ENCODE measurements at regions not wholly inside any gene's neighbourhood (a gene's known extent, or its start where the extent isn't known, plus 50 kb on each side); places are given as distances from the start of the nearest gene placed in this dataset.
"Not testable (repeated sequence)": the region's sequence is repeated elsewhere in the genome, so short reads cannot be mapped to it uniquely, and the experiment has no call there.

DNA sequence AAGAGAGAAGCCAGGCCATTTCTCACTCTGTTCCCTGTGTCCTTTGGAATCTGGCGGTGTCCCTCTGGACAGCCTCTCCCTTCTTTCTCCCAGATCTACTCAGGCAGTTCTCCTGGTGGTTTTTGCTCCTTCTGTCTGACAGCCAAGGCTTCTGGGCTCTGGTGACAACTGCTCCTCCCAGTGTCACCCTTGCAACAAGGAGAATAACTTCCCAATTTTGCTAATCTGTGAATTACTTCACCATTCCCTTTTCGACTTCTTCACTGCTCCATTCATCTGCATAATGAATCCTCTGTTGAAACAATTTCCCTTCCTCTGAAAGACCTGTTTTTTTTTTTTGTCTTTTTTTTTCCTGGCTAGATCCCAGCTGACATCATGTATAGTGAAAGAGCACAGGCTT lies 56.3 kb upstream of the PDE3B start:
- WGBS, 2 experiments: 66 to 75% methylated on average over 2 of the region's 2 CpGs
- no peaks in the 10 kb centered on the region for H3K9me3 ChIP-seq (ENCODE audit: control insufficient read depth, low read length)
- no peaks in the 10 kb centered on the region for H3K36me3 ChIP-seq (ENCODE audit: control insufficient read depth, insufficient read depth, low read length)

GRCh38 chr11:14588681-14589080 lies 54.9 kb upstream of the PDE3B start:
- H3K36me3 ChIP-seq (ENCODE audit: control insufficient read depth, insufficient read depth, low read length): no peaks in the 10 kb centered on the region
- H3K4me1 ChIP-seq (ENCODE audit: control insufficient read depth, insufficient read depth, low read length): no peaks in the 10 kb centered on the region
- 90 to 92% methylated on average over 1 of the region's 2 CpGs for WGBS, 2 experiments
- H3K9me3 ChIP-seq (ENCODE audit: control insufficient read depth, low read length): no peaks in the 10 kb centered on the region
- no peaks in the 10 kb centered on the region for H3K27me3 ChIP-seq (ENCODE audit: control insufficient read depth, insufficient read depth, low read length, poor library complexity, severe bottlenecking)
- H3K4me3 ChIP-seq (ENCODE audit: insufficient read depth, low read depth, low read length): no peak overlapping the region
- H3K27ac ChIP-seq (ENCODE audit: insufficient read depth, low read depth, low read length, poor library complexity, severe bottlenecking): no peak overlapping the region

More for the DNA sequence above, 56.3 kb upstream of the PDE3B start:
- Histone ChIP-seq H3K4me3 (ENCODE audit: insufficient read depth, low read depth, low read length) (no peak overlapping the region), H3K4me1 (ENCODE audit: control insufficient read depth, insufficient read depth, low read length) (no peaks in the 10 kb centered on the region), H3K27me3 (ENCODE audit: control insufficient read depth, insufficient read depth, low read length, poor library complexity, severe bottlenecking) (no peaks in the 10 kb centered on the region), H3K27ac (ENCODE audit: insufficient read depth, low read depth, low read length, poor library complexity, severe bottlenecking) (peak overlapping the region; percentile 16)

DNA sequence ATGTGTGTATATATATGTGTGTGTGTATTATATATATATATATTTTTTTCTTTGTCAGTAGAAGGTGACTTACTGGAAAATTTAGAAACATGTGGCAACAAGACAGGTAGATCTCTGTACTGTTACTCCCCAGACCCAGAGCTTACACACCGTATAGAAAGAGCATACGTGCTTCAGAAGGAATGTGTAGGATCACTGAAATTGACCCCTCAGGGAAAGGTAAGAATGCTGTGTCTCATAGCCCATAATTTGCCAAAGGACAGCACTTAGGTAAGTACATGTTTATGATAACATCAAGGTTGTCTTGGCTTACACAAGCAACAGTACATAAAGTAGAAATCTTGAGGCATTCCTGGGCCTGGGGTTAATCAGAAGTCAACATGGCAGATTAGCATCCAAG lies 54.2 kb upstream of the PDE3B start:
- no peaks in the 10 kb centered on the region for H3K4me1 ChIP-seq (ENCODE audit: control insufficient read depth, insufficient read depth, low read length)
- H3K27ac ChIP-seq (ENCODE audit: insufficient read depth, low read depth, low read length, poor library complexity, severe bottlenecking): no peak overlapping the region
- 96 to 97% methylated on average over 2 of the region's 2 CpGs for WGBS, 2 experiments
- H3K36me3 ChIP-seq (ENCODE audit: control insufficient read depth, insufficient read depth, low read length): no peaks in the 10 kb centered on the region
- H3K9me3 ChIP-seq (ENCODE audit: control insufficient read depth, low read length): no peaks in the 10 kb centered on the region
- no peaks in the 10 kb centered on the region for H3K27me3 ChIP-seq (ENCODE audit: control insufficient read depth, insufficient read depth, low read length, poor library complexity, severe bottlenecking)
- H3K4me3 ChIP-seq (ENCODE audit: insufficient read depth, low read depth, low read length): no peak overlapping the region

GRCh38 chr11:14591046-14591445 lies 52.6 kb upstream of the PDE3B start:
- not testable (repeated sequence) for H3K9me3 ChIP-seq (ENCODE audit: control insufficient read depth, low read length); H3K27ac ChIP-seq (ENCODE audit: insufficient read depth, low read depth, low read length, poor library complexity, severe bottlenecking); H3K27me3 ChIP-seq (ENCODE audit: control insufficient read depth, insufficient read depth, low read length, poor library complexity, severe bottlenecking); H3K4me3 ChIP-seq (ENCODE audit: insufficient read depth, low read depth, low read length); H3K4me1 ChIP-seq (ENCODE audit: control insufficient read depth, insufficient read depth, low read length); H3K36me3 ChIP-seq (ENCODE audit: control insufficient read depth, insufficient read depth, low read length)
- 97% methylated on average over 19 of the region's 19 CpGs for WGBS, 2 experiments

- Histone ChIP-seq H3K27ac (ENCODE audit: insufficient read depth, low read depth, low read length, poor library complexity, severe bottlenecking) (no peak overlapping the region), H3K36me3 (ENCODE audit: control insufficient read depth, insufficient read depth, low read length) (no peaks in the 10 kb centered on the region), H3K27me3 (ENCODE audit: control insufficient read depth, insufficient read depth, low read length, poor library complexity, severe bottlenecking) (no peaks in the 10 kb centered on the region), H3K4me1 (ENCODE audit: control insufficient read depth, insufficient read depth, low read length) (no peaks in the 10 kb centered on the region), H3K4me3 (ENCODE audit: insufficient read depth, low read depth, low read length) (no peak overlapping the region), H3K9me3 (ENCODE audit: control insufficient read depth, low read length) (no peaks in the 10 kb centered on the region)
- WGBS, 2 experiments: 87 to 93% methylated on average over 2 of the region's 2 CpGs
Observed at GRCh38 chr11:14593671-14594070, 49.9 kb upstream of the PDE3B start.

Data from ectodermal cell (in vitro differentiated cells).